ENCODE measurements at regions not wholly inside any gene's neighbourhood (a gene's known extent, or its start where the extent isn't known, plus 50 kb on each side); places are given as distances from the start of the nearest gene placed in this dataset.

DNA sequence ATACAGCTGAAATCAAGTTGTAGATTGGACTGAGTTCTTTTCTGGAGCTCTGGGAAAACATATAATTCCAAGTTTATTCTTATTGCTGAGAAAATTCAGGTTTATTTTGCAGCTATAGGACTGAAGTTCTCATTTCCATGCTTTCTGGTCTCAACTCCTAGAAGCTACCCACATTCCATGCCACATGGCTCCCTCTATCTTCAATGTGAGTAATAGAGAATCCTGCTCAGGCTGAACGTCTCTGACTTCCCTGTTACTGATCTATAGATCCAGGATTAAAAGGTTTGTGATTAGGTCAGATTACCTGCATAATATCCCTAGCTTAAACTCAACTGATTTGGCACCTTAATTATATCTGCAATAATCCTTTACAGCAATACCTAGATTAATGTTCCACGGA lies 453.8 kb upstream of the MC4R start:
- no peak overlapping the region for H3K27ac ChIP-seq (ENCODE audit: extremely low read depth, low read depth, low read length)
- no TSS peak for BruUV-seq (replicated peaks)
- in situ Hi-C loops (cut with MboI): no loop called here
- H2AFZ ChIP-seq (ENCODE audit: low read depth, low read length): no peak overlapping the region
- no peaks in the 10 kb centered on the region for H3K9me1 ChIP-seq (ENCODE audit: control insufficient read depth, insufficient read depth, low read length)
- H3K4me3 ChIP-seq: no peak overlapping the region
- FAIRE-seq (no peak), ATAC-seq (no peak), DNase-seq (ENCODE audit: extremely low read depth in 1 of 4, low spot score in 3 of 4) (no peak)
- no peaks in the 10 kb centered on the region for H3K36me3 ChIP-seq (ENCODE audit: control insufficient read depth, insufficient read depth, low read length)
- no peaks in the 10 kb centered on the region for H4K20me1 ChIP-seq (replicated peaks; ENCODE audit: control insufficient read depth, insufficient read depth, low read length)
- 0% methylated on average over 2 of the region's 2 CpGs for WGBS (ENCODE audit: insufficient coverage, low coverage, missing lambda C conversion rate)
- no peaks in the 10 kb centered on the region for H3K27me3 ChIP-seq (ENCODE audit: control insufficient read depth in 2 of 2, insufficient read depth in 2 of 2, low read length in 2 of 2)
- ChIA-PET POLR2A (no interaction called here), CTCF (ENCODE audit: low intra/inter-chr PET ratio) (no interaction called here)
- H3K9ac ChIP-seq (ENCODE audit: insufficient read depth in 1 of 2, low read depth in 2 of 2, low read length in 2 of 2): no peak overlapping the region
- H3K4me2 ChIP-seq (ENCODE audit: insufficient read depth, low read length): no peak overlapping the region
- intact Hi-C loops (cut with micrococcal nuclease): no loop called here
- H3K4me1 ChIP-seq (replicated peaks in 1 of 2; ENCODE audit: control insufficient read depth in 2 of 2, insufficient read depth in 2 of 2, low read length in 2 of 2): no peaks in the 10 kb centered on the region
- H3K9me3 ChIP-seq (replicated peaks; ENCODE audit: control insufficient read depth, insufficient read depth, low read depth, low read length): no peaks in the 10 kb centered on the region
- TF ChIP-seq, protein P1, sequence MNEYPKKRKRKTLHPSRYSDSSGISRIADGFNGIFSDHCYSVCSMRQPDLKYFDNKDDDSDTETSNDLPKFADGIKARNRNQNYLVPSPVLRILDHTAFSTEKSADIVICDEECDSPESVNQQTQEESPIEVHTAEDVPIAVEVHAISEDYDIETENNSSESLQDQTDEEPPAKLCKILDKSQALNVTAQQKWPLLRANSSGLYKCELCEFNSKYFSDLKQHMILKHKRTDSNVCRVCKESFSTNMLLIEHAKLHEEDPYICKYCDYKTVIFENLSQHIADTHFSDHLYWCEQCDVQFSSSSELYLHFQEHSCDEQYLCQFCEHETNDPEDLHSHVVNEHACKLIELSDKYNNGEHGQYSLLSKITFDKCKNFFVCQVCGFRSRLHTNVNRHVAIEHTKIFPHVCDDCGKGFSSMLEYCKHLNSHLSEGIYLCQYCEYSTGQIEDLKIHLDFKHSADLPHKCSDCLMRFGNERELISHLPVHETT (CRISPR knock-in tag; conservative IDR thresholded peaks at IDR 0.05 in 1 of 2, IDR thresholded peaks at IDR 0.05 in 1 of 2): no peak
- TF ChIP-seq MAFK (IDR thresholded peaks at IDR 0.05; ENCODE audit: low read length) (no peak), RBM25 (IDR thresholded peaks at IDR 0.05; ENCODE audit: low read depth, low read length, severe bottlenecking) (no peak), NFIC (IDR thresholded peaks at IDR 0.05) (no peak), HNRNPLL (IDR thresholded peaks at IDR 0.05; ENCODE audit: low read depth, low read length, poor library complexity, severe bottlenecking) (no peak), ZBTB17 (CRISPR knock-in tag; IDR thresholded peaks at IDR 0.05) (no peak), SRSF3 (IDR thresholded peaks at IDR 0.05; ENCODE audit: insufficient read depth, low read length) (no peak), NUFIP1 (IDR thresholded peaks at IDR 0.05; ENCODE audit: partially characterized antibody) (no peak)
- no peaks in the 10 kb centered on the region for H3K79me2 ChIP-seq (ENCODE audit: control insufficient read depth, insufficient read depth, low read length)
